Immature natural killer cell (primary cell): ENCODE measurements at regions not wholly inside any gene's neighbourhood (a gene's known extent, or its start where the extent isn't known, plus 50 kb on each side); places are given as distances from the start of the nearest gene placed in this dataset.

ENCODE experiments used
- DNase-seq, 3 donors: peaks; one replicate each; pipeline ENCODE4 v3.0.0; 2022; ENCODE audit warnings: mixed read lengths in 1 of 3
- H3K27ac Mint-ChIP-seq, 6 donors: one replicate each; pipeline ENCODE4 v1.8.0; 2020; ENCODE audit warnings: mixed read lengths in 6 of 6, mild to moderate bottlenecking in 5 of 6, inconsistent platforms in 4 of 6, moderate library complexity in 3 of 6
- H3K27me3 Mint-ChIP-seq, 3 donors: one replicate each; pipeline ENCODE4 v1.8.0; 2020 to 2021; ENCODE audit warnings: low read depth in 3 of 3, mild to moderate bottlenecking in 3 of 3, mixed read lengths in 3 of 3, moderate library complexity in 3 of 3, inconsistent platforms in 1 of 3
- H3K36me3 Mint-ChIP-seq, 3 donors: one replicate each; pipeline ENCODE4 v1.8.0; 2020; ENCODE audit warnings: mixed read lengths in 3 of 3, inconsistent platforms in 2 of 3, mild to moderate bottlenecking in 2 of 3
- H3K4me1 Mint-ChIP-seq, 2 donors: one replicate each; pipeline ENCODE4 v1.8.0; 2020; ENCODE audit warnings: inconsistent platforms in 2 of 2, mild to moderate bottlenecking in 2 of 2, mixed read lengths in 2 of 2, moderate library complexity in 1 of 2
- H3K4me3 Mint-ChIP-seq, 5 donors: one replicate each; pipeline ENCODE4 v1.8.0; 2020; ENCODE audit warnings: mild to moderate bottlenecking in 5 of 5, mixed read lengths in 5 of 5, inconsistent platforms in 3 of 5, moderate library complexity in 3 of 5
- H3K9me3 Mint-ChIP-seq, 6 donors: one replicate each; pipeline ENCODE4 v1.8.0; 2020; ENCODE audit warnings: mild to moderate bottlenecking in 6 of 6, mixed read lengths in 6 of 6, inconsistent platforms in 4 of 6, moderate library complexity in 3 of 6

- H3K36me3 Mint-ChIP-seq = no peaks in the 10 kb centered on the region
- H3K27ac Mint-ChIP-seq = peak overlapping the region; percentile 34 to 98 (median 93)
- peak overlapping the region; percentile 9 to 93 (median 84) for H3K4me3 Mint-ChIP-seq
- H3K9me3 Mint-ChIP-seq = no peaks in the 10 kb centered on the region
- H3K27me3 Mint-ChIP-seq = peaks cover 5 to 32% (median 10%) of the 10 kb centered on the region in 3 donors
- peak; percentile 47 to 61 (median 60) for DNase-seq
- H3K4me1 Mint-ChIP-seq = peaks cover 33 to 38% of the 10 kb centered on the region in 2 donors
Observed at GRCh38 chr2:241924069-241924908, 54.8 kb downstream of the RTP5 start.

GRCh38 chr2:241924909-241925250, 55.4 kb downstream of the RTP5 start:
- Mint-ChIP-seq H3K4me3 (peak overlapping the region; percentile 69 to 93 (median 84)), H3K9me3 (no peaks in the 10 kb centered on the region), H3K27ac (peak overlapping the region; percentile 78 to 98 (median 93)), H3K4me1 (peaks cover 33 to 38% of the 10 kb centered on the region in 2 donors), H3K27me3 (peaks cover 5 to 32% (median 10%) of the 10 kb centered on the region in 3 donors), H3K36me3 (no peaks in the 10 kb centered on the region)
- DNase-seq = no peak

GRCh38 chr2:241925277-241925676, 55.7 kb downstream of the RTP5 start:
- Mint-ChIP-seq H3K4me3 (peak overlapping the region; percentile 69 to 93 (median 84)), H3K9me3 (no peaks in the 10 kb centered on the region), H3K27me3 (peaks cover 5 to 32% (median 10%) of the 10 kb centered on the region in 3 donors), H3K27ac (peak overlapping the region; percentile 78 to 98 (median 93)), H3K4me1 (peaks cover 33 to 38% of the 10 kb centered on the region in 2 donors), H3K36me3 (no peaks in the 10 kb centered on the region)
- DNase-seq = peak; percentile 78 to 85 (median 82)

GRCh38 chr2:241925821-241926441, 56.4 kb downstream of the RTP5 start:
- H3K4me1 Mint-ChIP-seq = peaks cover 33 to 38% of the 10 kb centered on the region in 2 donors
- H3K36me3 Mint-ChIP-seq = no peaks in the 10 kb centered on the region
- H3K27me3 Mint-ChIP-seq = peaks cover 5 to 32% (median 10%) of the 10 kb centered on the region in 3 donors
- H3K27ac Mint-ChIP-seq = peak overlapping the region; percentile 78 to 98 (median 93)
- H3K4me3 Mint-ChIP-seq = peak overlapping the region; percentile 69 to 93 (median 84)
- DNase-seq = peak; percentile 64 to 74 (median 72)
- no peaks in the 10 kb centered on the region for H3K9me3 Mint-ChIP-seq

GRCh38 chr2:241926541-241927311, 57.2 kb downstream of the RTP5 start:
- peak overlapping the region in 4 of 5 donors; percentile 69 to 93 (median 86) for H3K4me3 Mint-ChIP-seq
- H3K27ac Mint-ChIP-seq = peak overlapping the region in 4 of 6 donors; percentile 93 to 98 (median 94)
- H3K27me3 Mint-ChIP-seq = peaks cover 7 to 32% (median 10%) of the 10 kb centered on the region in 3 donors
- H3K4me1 Mint-ChIP-seq = peaks cover 33 to 38% of the 10 kb centered on the region in 2 donors
- H3K36me3 Mint-ChIP-seq = no peaks in the 10 kb centered on the region
- no peak for DNase-seq
- H3K9me3 Mint-ChIP-seq = no peaks in the 10 kb centered on the region

GRCh38 chr2:241929551-241930490, 60.3 kb downstream of the RTP5 start:
- H3K4me3 Mint-ChIP-seq = no peak overlapping the region
- no peak overlapping the region for H3K27ac Mint-ChIP-seq
- peaks cover 0 to 4% (median 0%) of the 10 kb centered on the region in 3 donors for H3K36me3 Mint-ChIP-seq
- DNase-seq = no peak
- H3K4me1 Mint-ChIP-seq = peaks cover 17 to 25% of the 10 kb centered on the region in 2 donors
- no peaks in the 10 kb centered on the region for H3K9me3 Mint-ChIP-seq
- H3K27me3 Mint-ChIP-seq = peaks cover 6 to 24% (median 7%) of the 10 kb centered on the region in 3 donors

GRCh38 chr2:241931084-241931975, 61.8 kb downstream of the RTP5 start:
- H3K4me3 Mint-ChIP-seq = no peak overlapping the region
- H3K4me1 Mint-ChIP-seq = peaks cover 2 to 10% of the 10 kb centered on the region in 2 donors
- DNase-seq = no peak
- peaks cover 0 to 4% (median 0%) of the 10 kb centered on the region in 3 donors for H3K36me3 Mint-ChIP-seq
- no peaks in the 10 kb centered on the region for H3K9me3 Mint-ChIP-seq
- H3K27ac Mint-ChIP-seq = no peak overlapping the region
- H3K27me3 Mint-ChIP-seq = peaks cover 0 to 9% (median 4%) of the 10 kb centered on the region in 3 donors

- H3K27me3 Mint-ChIP-seq = peaks cover 0 to 4% (median under 1%) of the 10 kb centered on the region in 3 donors
- no peaks in the 10 kb centered on the region for H3K9me3 Mint-ChIP-seq
- H3K27ac Mint-ChIP-seq = no peak overlapping the region
- H3K36me3 Mint-ChIP-seq = peaks cover 0 to 4% (median 0%) of the 10 kb centered on the region in 3 donors
- no peak overlapping the region for H3K4me3 Mint-ChIP-seq
- no peak for DNase-seq
- peaks cover under 1 to 1% of the 10 kb centered on the region in 2 donors for H3K4me1 Mint-ChIP-seq
Observed at GRCh38 chr2:241931976-241932898, 62.7 kb downstream of the RTP5 start.

- no peak overlapping the region for H3K27ac Mint-ChIP-seq
- no peak overlapping the region for H3K4me3 Mint-ChIP-seq
- DNase-seq = no peak
- H3K9me3 Mint-ChIP-seq = no peaks in the 10 kb centered on the region
- peaks cover 0 to 4% (median under 1%) of the 10 kb centered on the region in 3 donors for H3K27me3 Mint-ChIP-seq
- peaks cover 0 to under 1% of the 10 kb centered on the region in 2 donors for H3K4me1 Mint-ChIP-seq
- peaks cover 0 to 4% (median 0%) of the 10 kb centered on the region in 3 donors for H3K36me3 Mint-ChIP-seq
Observed at GRCh38 chr2:241932899-241933178, 63.3 kb downstream of the RTP5 start.

- H3K27me3 Mint-ChIP-seq = peaks cover 0 to 4% (median 1%) of the 10 kb centered on the region in 3 donors
- no peak for DNase-seq
- H3K4me1 Mint-ChIP-seq = no peaks in the 10 kb centered on the region
- peaks cover 0 to 4% (median 0%) of the 10 kb centered on the region in 3 donors for H3K36me3 Mint-ChIP-seq
- H3K4me3 Mint-ChIP-seq = peak overlapping the region in 1 of 5 donors; percentile 27
- H3K27ac Mint-ChIP-seq = no peak overlapping the region
- no peaks in the 10 kb centered on the region for H3K9me3 Mint-ChIP-seq
Observed at GRCh38 chr2:241933179-241933911, 63.8 kb downstream of the RTP5 start.

- H3K4me3 Mint-ChIP-seq = no peak overlapping the region
- H3K27ac Mint-ChIP-seq = no peak overlapping the region
- no peak for DNase-seq
- H3K27me3 Mint-ChIP-seq = peaks cover 0 to 4% (median 1%) of the 10 kb centered on the region in 3 donors
- H3K36me3 Mint-ChIP-seq = peaks cover 0 to 4% (median 0%) of the 10 kb centered on the region in 3 donors
- H3K4me1 Mint-ChIP-seq = no peaks in the 10 kb centered on the region
- H3K9me3 Mint-ChIP-seq = no peaks in the 10 kb centered on the region
Observed at GRCh38 chr2:241935314-241935713, 65.8 kb downstream of the RTP5 start.
